ENCODE measurements at regions not wholly inside any gene's neighbourhood (a gene's known extent, or its start where the extent isn't known, plus 50 kb on each side); places are given as distances from the start of the nearest gene placed in this dataset.

DNA sequence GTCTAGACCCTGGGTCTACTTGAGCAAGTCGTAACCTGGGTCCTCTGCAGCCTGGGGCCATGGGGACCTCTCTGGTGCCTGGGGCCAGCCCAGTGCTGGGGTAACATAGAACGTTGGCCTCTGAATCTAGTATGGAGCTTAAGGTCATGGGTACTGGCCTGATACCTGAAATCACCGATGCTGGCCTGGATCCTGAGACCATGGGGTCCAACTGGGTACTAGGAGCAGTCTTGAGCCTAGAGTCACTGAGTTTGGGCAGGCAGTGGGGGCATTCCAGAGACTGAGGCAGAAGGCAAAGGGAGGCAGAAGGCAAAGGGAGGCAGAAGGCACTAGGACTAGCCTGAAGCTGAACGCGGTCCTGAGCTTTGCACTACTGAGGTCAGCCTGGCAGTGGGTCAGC, 1121.1 kb upstream of the PRR20A start:
- H3K9me2 ChIP-seq (ENCODE audit: insufficient read depth, low read length): no peaks in the 10 kb centered on the region
- no peak overlapping the region for H3K4me3 ChIP-seq (ENCODE audit: low read length)
- H3K27me3 ChIP-seq (ENCODE audit: insufficient read depth, low read depth, low read length): no peaks in the 10 kb centered on the region
- H3K79me2 ChIP-seq (replicated peaks; ENCODE audit: insufficient read depth, low read length): no peaks in the 10 kb centered on the region
- TF ChIP-seq, protein P1, sequence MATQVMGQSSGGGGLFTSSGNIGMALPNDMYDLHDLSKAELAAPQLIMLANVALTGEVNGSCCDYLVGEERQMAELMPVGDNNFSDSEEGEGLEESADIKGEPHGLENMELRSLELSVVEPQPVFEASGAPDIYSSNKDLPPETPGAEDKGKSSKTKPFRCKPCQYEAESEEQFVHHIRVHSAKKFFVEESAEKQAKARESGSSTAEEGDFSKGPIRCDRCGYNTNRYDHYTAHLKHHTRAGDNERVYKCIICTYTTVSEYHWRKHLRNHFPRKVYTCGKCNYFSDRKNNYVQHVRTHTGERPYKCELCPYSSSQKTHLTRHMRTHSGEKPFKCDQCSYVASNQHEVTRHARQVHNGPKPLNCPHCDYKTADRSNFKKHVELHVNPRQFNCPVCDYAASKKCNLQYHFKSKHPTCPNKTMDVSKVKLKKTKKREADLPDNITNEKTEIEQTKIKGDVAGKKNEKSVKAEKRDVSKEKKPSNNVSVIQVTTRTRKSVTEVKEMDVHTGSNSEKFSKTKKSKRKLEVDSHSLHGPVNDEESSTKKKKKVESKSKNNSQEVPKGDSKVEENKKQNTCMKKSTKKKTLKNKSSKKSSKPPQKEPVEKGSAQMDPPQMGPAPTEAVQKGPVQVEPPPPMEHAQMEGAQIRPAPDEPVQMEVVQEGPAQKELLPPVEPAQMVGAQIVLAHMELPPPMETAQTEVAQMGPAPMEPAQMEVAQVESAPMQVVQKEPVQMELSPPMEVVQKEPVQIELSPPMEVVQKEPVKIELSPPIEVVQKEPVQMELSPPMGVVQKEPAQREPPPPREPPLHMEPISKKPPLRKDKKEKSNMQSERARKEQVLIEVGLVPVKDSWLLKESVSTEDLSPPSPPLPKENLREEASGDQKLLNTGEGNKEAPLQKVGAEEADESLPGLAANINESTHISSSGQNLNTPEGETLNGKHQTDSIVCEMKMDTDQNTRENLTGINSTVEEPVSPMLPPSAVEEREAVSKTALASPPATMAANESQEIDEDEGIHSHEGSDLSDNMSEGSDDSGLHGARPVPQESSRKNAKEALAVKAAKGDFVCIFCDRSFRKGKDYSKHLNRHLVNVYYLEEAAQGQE (IDR thresholded peaks at IDR 0.05; ENCODE audit: borderline replicate concordance): no peak
- TF ChIP-seq TAF1 (IDR thresholded peaks at IDR 0.05; ENCODE audit: low read depth) (no peak), MXI1 (conservative IDR thresholded peaks at IDR 0.05; ENCODE audit: poor library complexity, severe bottlenecking) (no peak), POLR2AphosphoS5 (IDR thresholded peaks at IDR 0.05) (no peak), RAD21 (conservative IDR thresholded peaks at IDR 0.05) (no peak), EP300 (conservative IDR thresholded peaks at IDR 0.05; ENCODE audit: poor library complexity, severe bottlenecking) (no peak), EZH2 (IDR thresholded peaks at IDR 0.05; ENCODE audit: borderline replicate concordance, insufficient read depth, low read length, poor library complexity, severe bottlenecking) (no peak), SMC3 (conservative IDR thresholded peaks at IDR 0.05; ENCODE audit: poor library complexity) (no peak)
- TF ChIP-seq, protein P2, sequence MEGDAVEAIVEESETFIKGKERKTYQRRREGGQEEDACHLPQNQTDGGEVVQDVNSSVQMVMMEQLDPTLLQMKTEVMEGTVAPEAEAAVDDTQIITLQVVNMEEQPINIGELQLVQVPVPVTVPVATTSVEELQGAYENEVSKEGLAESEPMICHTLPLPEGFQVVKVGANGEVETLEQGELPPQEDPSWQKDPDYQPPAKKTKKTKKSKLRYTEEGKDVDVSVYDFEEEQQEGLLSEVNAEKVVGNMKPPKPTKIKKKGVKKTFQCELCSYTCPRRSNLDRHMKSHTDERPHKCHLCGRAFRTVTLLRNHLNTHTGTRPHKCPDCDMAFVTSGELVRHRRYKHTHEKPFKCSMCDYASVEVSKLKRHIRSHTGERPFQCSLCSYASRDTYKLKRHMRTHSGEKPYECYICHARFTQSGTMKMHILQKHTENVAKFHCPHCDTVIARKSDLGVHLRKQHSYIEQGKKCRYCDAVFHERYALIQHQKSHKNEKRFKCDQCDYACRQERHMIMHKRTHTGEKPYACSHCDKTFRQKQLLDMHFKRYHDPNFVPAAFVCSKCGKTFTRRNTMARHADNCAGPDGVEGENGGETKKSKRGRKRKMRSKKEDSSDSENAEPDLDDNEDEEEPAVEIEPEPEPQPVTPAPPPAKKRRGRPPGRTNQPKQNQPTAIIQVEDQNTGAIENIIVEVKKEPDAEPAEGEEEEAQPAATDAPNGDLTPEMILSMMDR (IDR thresholded peaks at IDR 0.05; ENCODE audit: poor library complexity, severe bottlenecking): no peak
- no peak overlapping the region for H2AFZ ChIP-seq (ENCODE audit: low read depth, low read length)
- H3K27ac ChIP-seq (ENCODE audit: low read length): no peak overlapping the region
- no peaks in the 10 kb centered on the region for H3F3A ChIP-seq (ENCODE audit: insufficient read depth, low read length, poor library complexity, severe bottlenecking)
- no peaks in the 10 kb centered on the region for H4K20me1 ChIP-seq (ENCODE audit: insufficient read depth)
- H3K36me3 ChIP-seq (ENCODE audit: insufficient read depth, low read length): no peaks in the 10 kb centered on the region
- H3K9me3 ChIP-seq (ENCODE audit: low read length): no peaks in the 10 kb centered on the region
- H3K4me2 ChIP-seq (ENCODE audit: low read length): no peak overlapping the region
- H3K9ac ChIP-seq (ENCODE audit: low read length): no peak overlapping the region

DNA sequence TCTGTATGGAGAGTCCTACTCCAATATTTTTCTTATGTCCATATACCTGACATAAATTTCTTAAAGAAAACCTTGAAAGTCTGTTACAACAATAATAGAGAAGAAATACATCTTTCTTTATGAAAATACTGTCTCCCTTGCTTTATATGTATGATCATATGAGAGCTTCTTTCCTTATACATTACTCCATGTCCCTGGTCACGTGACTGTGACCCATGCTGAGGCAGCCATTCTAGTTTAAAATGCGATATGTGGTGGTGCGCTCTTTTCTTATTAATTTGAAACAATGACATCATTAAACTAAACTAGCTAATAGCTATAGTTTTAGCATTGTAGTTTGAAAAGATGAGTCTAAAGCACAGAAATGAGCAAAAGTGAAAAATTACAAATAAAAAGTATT, 1120.3 kb upstream of the PRR20A start:
- Histone ChIP-seq H3K79me2 (replicated peaks; ENCODE audit: insufficient read depth, low read length) (no peaks in the 10 kb centered on the region), H3K9ac (ENCODE audit: low read length) (no peak overlapping the region), H3K9me2 (ENCODE audit: insufficient read depth, low read length) (no peaks in the 10 kb centered on the region), H3K27me3 (ENCODE audit: insufficient read depth, low read depth, low read length) (no peaks in the 10 kb centered on the region), H3K36me3 (ENCODE audit: insufficient read depth, low read length) (no peaks in the 10 kb centered on the region), H3K9me3 (ENCODE audit: low read length) (no peaks in the 10 kb centered on the region), H3K4me2 (ENCODE audit: low read length) (no peak overlapping the region), H3K27ac (ENCODE audit: low read length) (no peak overlapping the region), H2AFZ (ENCODE audit: low read depth, low read length) (no peak overlapping the region), H3F3A (ENCODE audit: insufficient read depth, low read length, poor library complexity, severe bottlenecking) (no peaks in the 10 kb centered on the region), H3K4me3 (ENCODE audit: low read length) (no peak overlapping the region), H4K20me1 (ENCODE audit: insufficient read depth) (no peaks in the 10 kb centered on the region)
- TF ChIP-seq SMC3 (conservative IDR thresholded peaks at IDR 0.05; ENCODE audit: poor library complexity) (no peak), RAD21 (conservative IDR thresholded peaks at IDR 0.05) (no peak), TAF1 (IDR thresholded peaks at IDR 0.05; ENCODE audit: low read depth) (no peak), EP300 (conservative IDR thresholded peaks at IDR 0.05; ENCODE audit: poor library complexity, severe bottlenecking) (no peak), POLR2AphosphoS5 (IDR thresholded peaks at IDR 0.05) (no peak), MXI1 (conservative IDR thresholded peaks at IDR 0.05; ENCODE audit: poor library complexity, severe bottlenecking) (no peak), EZH2 (IDR thresholded peaks at IDR 0.05; ENCODE audit: borderline replicate concordance, insufficient read depth, low read length, poor library complexity, severe bottlenecking) (no peak)
- TF ChIP-seq, protein P2 (IDR thresholded peaks at IDR 0.05; ENCODE audit: poor library complexity, severe bottlenecking): no peak
- TF ChIP-seq, protein P1 (IDR thresholded peaks at IDR 0.05; ENCODE audit: borderline replicate concordance): no peak
